ENCODE measurements at regions not wholly inside any gene's neighbourhood (a gene's known extent, or its start where the extent isn't known, plus 50 kb on each side); places are given as distances from the start of the nearest gene placed in this dataset.

DNA sequence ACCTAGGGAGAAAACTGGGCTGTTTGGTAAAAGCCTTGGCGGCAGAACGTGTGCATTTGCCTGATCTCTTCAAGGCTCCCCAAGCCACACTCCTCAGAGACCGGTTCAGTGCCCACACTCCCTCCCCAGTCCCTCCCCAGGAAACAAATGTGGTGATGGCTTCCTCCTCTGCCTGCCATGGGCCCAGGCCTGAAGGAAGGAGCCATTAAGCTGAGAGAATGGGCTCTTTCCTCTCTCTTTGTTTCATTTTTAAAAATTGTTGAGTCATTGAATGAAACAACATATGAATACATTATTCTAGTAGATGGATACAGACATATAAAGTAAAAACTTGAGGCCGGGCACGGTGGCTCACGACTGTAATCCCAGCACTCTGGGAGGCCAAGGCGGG, 50.6 kb upstream of the YWHAQ start:
- DNase-seq, result no peak

DNA sequence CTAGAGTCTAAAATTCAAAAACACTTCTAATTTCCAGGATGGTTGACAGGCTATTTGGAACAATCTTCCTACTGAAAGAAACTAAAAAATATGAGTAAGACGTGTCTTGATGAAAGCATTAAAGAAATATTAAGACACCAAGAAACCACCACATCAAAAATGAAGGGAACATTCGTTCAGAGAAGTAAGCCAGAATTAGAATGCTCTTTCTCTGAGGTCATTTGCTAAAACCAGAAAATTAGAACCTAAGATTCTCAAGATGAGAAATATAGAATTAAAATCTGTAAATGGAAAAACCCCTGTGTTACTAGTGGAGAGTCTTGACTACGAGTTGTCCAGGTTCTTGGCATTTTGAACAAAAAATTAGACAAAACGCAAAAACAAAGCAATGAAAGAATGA, 54.8 kb upstream of the YWHAQ start:
- DNase-seq, result no peak

GRCh38 chr2:9686061-9686460, 55.3 kb upstream of the YWHAQ start:
- no peak for DNase-seq

GRCh38 chr2:9690252-9690651, 59.5 kb upstream of the YWHAQ start:
- DNase-seq, result no peak

GRCh38 chr2:9690716-9691498, 60.1 kb upstream of the YWHAQ start:
- no peak for DNase-seq

DNA sequence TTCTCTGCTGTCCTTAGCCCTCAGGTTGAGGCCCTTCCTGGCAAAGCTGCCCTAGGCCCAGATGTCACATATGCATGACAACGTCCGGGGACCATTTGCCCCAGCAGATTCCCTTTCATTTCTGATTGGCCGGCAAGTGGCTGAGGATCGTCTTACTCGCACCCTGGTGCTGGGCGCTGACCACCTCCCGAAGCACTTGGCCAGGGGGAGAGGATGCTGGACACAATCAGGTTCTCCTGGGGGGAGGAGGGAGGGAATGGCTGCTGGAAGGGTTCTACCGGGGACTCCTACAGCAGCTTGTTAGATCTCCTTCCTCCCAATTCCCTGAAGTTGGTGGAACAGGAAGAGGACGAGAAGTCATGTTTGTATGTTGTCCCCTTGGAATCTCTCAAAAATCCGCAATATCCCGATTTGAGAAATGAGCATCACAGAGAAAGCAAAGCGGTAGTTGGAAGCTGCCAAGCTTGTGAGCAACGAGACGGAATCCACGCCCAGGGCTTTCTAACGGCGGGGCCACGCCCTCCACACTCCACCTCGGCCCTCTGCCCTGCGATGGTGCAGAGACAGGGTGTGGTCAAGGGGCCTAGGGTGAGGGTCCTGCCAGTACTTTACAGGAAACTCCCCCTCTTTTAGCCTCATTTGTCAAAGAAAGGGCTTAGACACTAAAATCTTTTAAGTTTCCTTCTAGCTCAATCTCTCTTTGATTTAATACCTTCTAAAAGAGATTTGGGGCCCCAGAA, 61.8 kb upstream of the YWHAQ start:
- no peak for DNase-seq

DNA sequence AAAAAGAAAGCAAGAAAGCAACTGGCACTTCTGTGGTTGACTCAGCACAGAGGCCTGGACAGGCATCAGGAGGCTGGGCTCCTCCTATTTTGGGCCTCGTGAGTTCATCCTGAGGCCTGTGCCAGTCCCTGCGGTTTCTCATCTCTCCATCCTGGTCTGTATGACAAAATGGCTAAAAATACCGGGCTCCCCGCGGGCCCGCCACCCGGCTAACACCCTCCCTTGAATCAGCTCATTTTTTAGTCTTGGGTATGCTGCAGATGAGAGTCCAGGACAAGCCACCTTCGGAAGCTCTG, 62.3 kb upstream of the YWHAQ start:
- no peak for DNase-seq

- no peak for DNase-seq
These were observed 62.8 kb upstream of the YWHAQ start for GRCh38 chr2:9693646-9694045.

- DNase-seq, result no peak
These were observed 64.0 kb upstream of the YWHAQ start for GRCh38 chr2:9694661-9695234.

- no peak for DNase-seq
These were observed 65.1 kb upstream of the YWHAQ start for GRCh38 chr2:9695941-9696340.

DNA sequence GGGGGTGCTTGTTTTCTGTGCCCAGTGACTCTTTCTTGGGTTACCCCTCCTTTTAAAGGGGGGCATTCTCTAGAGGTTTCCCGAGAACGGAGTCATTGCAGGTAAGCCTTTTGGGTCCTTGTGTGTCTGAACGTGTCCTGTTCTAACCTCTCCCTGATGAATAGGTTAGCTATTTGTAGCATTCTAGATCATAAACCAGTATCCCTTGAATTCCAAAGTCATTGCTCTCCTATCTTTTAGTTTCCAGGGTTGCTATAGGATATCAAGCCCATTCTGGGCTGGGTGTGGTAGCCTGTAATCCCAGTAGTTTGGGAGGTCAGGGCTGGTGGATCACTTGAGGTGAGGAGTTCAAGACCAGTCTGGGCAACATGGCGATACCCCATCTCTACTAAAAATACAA, 65.9 kb upstream of the YWHAQ start:
- no peak for DNase-seq

- no peak for DNase-seq
These were observed 67.1 kb upstream of the YWHAQ start for GRCh38 chr2:9697909-9698308.

- DNase-seq, result no peak
These were observed 68.6 kb upstream of the YWHAQ start for GRCh38 chr2:9699139-9700108.

DNA sequence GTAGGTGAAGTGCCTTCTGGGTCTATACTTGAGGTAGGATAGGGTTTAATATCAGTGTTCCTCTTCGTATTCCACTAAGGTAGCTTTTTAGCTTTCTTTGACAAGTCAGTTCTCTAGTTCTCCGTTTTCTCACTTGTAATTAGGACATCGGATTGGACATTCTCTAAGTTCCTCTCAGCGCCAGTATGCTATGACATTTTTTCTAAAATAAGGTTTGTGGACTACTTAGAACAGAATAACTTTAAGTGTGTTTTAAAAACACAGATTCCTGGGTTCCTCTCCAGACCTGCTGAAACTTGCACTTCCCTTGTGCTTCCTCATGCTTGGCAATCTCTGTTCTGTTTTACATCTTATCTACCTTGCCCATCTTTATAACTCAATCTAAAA, 69.3 kb upstream of the YWHAQ start:
- no peak for DNase-seq

DNA sequence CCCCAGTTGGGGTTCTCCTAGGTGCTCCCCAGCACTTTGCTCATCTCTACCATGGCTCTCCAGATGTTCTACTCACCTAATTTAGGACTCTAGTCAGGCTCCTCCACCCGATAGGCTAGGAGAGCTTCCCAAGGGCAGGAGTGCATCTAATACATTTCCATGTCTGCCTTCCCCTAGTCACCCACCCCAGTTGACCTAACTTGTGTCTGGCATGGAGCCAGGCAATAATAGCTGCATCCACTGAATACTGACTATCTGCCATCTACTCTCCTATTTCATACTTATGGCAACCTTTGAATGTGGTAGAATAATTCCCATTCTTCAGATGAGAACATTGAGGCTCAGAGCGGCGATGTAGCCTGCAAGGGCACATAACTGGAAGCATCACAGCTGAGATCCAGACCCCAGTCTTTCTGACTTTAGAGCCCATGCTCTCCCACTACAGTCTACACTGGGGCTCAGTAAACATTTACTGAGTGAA, 71.8 kb upstream of the YWHAQ start:
- DNase-seq, result no peak

DNA sequence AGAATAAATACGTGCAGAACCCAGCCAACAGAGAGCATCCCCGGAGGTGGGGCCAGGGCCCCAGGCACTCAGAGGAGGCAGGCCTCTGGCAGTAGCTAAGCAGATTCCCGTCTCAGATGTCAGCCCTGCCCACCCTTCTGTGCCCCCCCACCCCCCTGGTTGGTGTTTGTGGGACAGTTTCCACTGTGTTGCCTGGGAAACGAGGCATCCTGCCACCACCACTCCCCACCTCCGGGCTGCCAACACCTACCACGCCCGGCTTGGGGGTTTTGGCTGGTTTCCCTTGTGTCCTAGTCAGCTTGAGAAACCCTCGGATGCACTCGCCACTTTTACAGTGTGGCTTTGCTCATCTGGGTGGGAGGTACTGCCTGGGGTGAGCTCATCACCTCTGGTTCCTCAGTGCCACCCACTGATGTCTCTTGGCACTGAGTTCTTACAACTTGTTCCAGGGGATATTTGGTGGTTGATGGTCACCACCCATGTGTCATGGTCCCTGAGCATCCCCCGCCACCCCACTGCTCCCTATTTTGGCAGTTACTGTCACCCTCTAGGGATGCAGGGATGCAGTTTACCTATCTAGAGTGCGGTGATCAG, 72.4 kb upstream of the YWHAQ start:
- no peak for DNase-seq

- DNase-seq, result no peak
These were observed 73.0 kb upstream of the YWHAQ start for GRCh38 chr2:9703701-9704221.

DNA sequence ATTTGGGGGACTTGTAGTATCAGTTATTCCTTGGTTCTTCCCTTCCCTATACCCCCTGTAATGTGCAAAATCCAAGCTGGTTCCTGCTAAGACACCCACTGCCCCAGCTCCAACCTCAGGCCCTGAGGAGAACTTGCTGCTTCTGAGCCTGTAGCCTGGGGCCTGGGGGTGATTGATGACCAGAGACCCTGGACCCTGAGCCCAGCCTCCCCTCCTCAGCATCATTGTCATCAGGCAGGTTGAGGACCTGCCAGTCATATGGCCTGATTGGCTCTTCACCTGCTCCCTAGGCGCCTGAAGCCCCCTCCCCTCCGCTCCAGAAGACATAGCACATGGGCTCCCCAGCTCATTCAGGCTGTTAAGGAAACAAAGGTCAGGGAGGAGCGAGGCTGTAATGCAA, 73.8 kb upstream of the YWHAQ start:
- DNase-seq, result no peak

GRCh38 chr2:9705196-9705595, 74.4 kb upstream of the YWHAQ start:
- DNase-seq, result no peak

DNA sequence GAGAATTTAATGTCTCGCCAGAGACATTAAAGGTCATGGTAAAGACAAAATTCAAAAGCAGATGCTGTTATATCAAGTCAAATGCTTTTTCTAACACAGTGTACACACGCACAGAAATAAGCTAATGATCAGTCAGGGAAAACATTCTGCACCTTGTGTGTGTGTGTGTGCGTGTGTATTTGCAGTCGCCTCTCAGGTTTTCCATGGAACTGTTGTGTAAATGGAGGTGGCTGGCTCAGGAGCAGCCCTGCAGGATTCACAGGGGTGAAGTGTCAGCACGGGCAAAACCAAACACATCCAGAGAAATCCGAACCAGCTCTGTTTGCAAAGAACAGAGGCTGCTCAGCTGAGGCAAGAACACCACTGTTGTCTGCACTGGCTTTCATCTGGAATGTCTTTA, 76.2 kb upstream of the YWHAQ start:
- no peak for DNase-seq

GRCh38 chr2:9707611-9708160, 76.9 kb upstream of the YWHAQ start:
- no peak for DNase-seq
